ENCODE measurements at regions not wholly inside any gene's neighbourhood (a gene's known extent, or its start where the extent isn't known, plus 50 kb on each side); places are given as distances from the start of the nearest gene placed in this dataset.

DNA sequence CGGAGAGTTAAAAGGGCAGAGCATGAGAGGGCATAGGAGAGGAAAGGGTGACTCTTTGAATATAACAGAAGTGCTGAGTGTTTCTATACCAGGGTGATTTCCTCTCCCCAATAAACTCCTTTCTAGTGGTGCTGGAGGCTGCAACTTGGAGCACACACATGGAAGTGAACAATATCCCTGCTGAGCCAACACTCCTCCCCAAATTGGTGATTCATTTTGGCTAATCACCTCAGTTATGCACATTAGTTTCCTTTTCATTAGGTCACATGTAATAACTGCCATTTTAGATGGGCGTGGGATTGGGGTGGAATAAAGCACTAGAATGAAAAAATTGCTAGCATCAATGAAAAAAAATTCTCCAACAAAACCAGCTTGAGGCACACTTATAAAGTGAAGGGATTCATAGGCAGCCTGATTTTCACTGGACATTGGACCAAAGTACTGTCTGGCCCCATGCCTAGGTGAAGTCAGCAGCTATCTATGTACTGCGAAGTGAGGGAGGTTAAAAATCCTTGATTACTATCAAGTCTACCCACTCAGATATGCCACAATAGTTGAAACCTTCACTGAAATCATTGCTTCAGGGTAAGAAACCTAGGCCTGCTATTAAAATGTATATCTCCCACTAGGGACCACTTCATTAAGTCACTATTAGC lies 174.0 kb downstream of the GLUD2 start:
- H3K9me3 ChIP-seq (ENCODE audit: control insufficient read depth, insufficient read depth, low read depth, low read length), result no peaks in the 10 kb centered on the region
- BruUV-seq (replicated peaks), result no TSS peak
- H3K4me1 ChIP-seq (ENCODE audit: control insufficient read depth, insufficient read depth, low read length), result no peaks in the 10 kb centered on the region
- ATAC-seq (no peak), DNase-seq (ENCODE audit: low read depth, low spot score) (no peak)
- H3K27me3 ChIP-seq (ENCODE audit: control insufficient read depth, insufficient read depth, low read length), result no peaks in the 10 kb centered on the region
- in situ Hi-C loops (cut with HindIII; ENCODE audit: low pct_unique_long_range_greater_than_20kb, low sequenced_read_pairs) (no loop called here), intact Hi-C loops (cut with micrococcal nuclease; ENCODE audit: unreplicated experiment) (no loop called here)
- no peak overlapping the region for H3K4me3 ChIP-seq (ENCODE audit: low read depth in 2 of 2, low read length in 2 of 2)
- H3K27ac ChIP-seq (ENCODE audit: low read length), result no peak overlapping the region
- ChIA-PET POLR2A (no interaction called here), CTCF (no interaction called here)
- TF ChIP-seq, protein P1, sequence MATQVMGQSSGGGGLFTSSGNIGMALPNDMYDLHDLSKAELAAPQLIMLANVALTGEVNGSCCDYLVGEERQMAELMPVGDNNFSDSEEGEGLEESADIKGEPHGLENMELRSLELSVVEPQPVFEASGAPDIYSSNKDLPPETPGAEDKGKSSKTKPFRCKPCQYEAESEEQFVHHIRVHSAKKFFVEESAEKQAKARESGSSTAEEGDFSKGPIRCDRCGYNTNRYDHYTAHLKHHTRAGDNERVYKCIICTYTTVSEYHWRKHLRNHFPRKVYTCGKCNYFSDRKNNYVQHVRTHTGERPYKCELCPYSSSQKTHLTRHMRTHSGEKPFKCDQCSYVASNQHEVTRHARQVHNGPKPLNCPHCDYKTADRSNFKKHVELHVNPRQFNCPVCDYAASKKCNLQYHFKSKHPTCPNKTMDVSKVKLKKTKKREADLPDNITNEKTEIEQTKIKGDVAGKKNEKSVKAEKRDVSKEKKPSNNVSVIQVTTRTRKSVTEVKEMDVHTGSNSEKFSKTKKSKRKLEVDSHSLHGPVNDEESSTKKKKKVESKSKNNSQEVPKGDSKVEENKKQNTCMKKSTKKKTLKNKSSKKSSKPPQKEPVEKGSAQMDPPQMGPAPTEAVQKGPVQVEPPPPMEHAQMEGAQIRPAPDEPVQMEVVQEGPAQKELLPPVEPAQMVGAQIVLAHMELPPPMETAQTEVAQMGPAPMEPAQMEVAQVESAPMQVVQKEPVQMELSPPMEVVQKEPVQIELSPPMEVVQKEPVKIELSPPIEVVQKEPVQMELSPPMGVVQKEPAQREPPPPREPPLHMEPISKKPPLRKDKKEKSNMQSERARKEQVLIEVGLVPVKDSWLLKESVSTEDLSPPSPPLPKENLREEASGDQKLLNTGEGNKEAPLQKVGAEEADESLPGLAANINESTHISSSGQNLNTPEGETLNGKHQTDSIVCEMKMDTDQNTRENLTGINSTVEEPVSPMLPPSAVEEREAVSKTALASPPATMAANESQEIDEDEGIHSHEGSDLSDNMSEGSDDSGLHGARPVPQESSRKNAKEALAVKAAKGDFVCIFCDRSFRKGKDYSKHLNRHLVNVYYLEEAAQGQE (IDR thresholded peaks at IDR 0.05; ENCODE audit: insufficient read depth in 1 of 2, low read depth in 2 of 2, low read length in 1 of 2), result no peak
- TF ChIP-seq POLR2AphosphoS5 (IDR thresholded peaks at IDR 0.05; ENCODE audit: low read depth, low read length), result no peak
- no peak for TF ChIP-seq TCF7L2 (IDR thresholded peaks at IDR 0.05; ENCODE audit: low read depth, low read length)
- TF ChIP-seq SIN3A (IDR thresholded peaks at IDR 0.05; ENCODE audit: borderline replicate concordance, insufficient read depth, low read depth, low read length), result no peak
- TF ChIP-seq, protein P2, sequence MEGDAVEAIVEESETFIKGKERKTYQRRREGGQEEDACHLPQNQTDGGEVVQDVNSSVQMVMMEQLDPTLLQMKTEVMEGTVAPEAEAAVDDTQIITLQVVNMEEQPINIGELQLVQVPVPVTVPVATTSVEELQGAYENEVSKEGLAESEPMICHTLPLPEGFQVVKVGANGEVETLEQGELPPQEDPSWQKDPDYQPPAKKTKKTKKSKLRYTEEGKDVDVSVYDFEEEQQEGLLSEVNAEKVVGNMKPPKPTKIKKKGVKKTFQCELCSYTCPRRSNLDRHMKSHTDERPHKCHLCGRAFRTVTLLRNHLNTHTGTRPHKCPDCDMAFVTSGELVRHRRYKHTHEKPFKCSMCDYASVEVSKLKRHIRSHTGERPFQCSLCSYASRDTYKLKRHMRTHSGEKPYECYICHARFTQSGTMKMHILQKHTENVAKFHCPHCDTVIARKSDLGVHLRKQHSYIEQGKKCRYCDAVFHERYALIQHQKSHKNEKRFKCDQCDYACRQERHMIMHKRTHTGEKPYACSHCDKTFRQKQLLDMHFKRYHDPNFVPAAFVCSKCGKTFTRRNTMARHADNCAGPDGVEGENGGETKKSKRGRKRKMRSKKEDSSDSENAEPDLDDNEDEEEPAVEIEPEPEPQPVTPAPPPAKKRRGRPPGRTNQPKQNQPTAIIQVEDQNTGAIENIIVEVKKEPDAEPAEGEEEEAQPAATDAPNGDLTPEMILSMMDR (IDR thresholded peaks at IDR 0.05), result no peak
- no peaks in the 10 kb centered on the region for H3K36me3 ChIP-seq (ENCODE audit: control insufficient read depth, insufficient read depth, low read length)

DNA sequence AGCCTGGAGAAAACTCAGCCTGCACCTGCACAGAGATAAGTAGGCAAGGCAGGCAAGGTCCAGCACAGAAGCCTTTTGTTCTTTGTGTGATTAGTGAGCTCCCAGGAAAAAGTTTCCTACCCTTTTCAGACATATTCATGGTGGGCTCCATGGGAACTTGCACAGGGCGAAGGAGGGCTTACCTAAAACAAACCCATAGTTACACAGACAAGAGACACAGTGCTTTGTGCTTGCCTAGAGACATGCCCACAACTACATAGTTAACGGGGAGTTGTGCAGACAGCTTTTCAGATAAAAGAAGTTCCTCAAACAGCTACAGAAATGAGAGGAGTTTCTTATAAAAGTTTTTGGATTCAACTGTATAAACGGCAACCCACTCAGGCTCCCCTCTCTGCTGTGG lies 180.5 kb downstream of the GLUD2 start:
- in situ Hi-C loops (cut with HindIII; ENCODE audit: low pct_unique_long_range_greater_than_20kb, low sequenced_read_pairs), result no loop called here
- no TSS peak for BruUV-seq (replicated peaks)
- TF ChIP-seq POLR2AphosphoS5 (IDR thresholded peaks at IDR 0.05; ENCODE audit: low read depth, low read length), result no peak
- TF ChIP-seq, protein P2 (IDR thresholded peaks at IDR 0.05), result no peak
- TF ChIP-seq, protein P1 (IDR thresholded peaks at IDR 0.05; ENCODE audit: insufficient read depth in 1 of 2, low read depth in 2 of 2, low read length in 1 of 2), result no peak
- TF ChIP-seq TCF7L2 (IDR thresholded peaks at IDR 0.05; ENCODE audit: low read depth, low read length), result no peak
- TF ChIP-seq SIN3A (IDR thresholded peaks at IDR 0.05; ENCODE audit: borderline replicate concordance, insufficient read depth, low read depth, low read length), result no peak
- ATAC-seq (no peak), DNase-seq (ENCODE audit: low read depth, low spot score) (no peak)
- CTCF ChIA-PET, result interaction anchor here (0.7 kb wide), 1 partner anchor 1622 kb away, joined by 4 read pairs; no protein-coding TSS in a partner anchor
- Histone ChIP-seq H3K36me3 (ENCODE audit: control insufficient read depth, insufficient read depth, low read length) (no peaks in the 10 kb centered on the region), H3K4me3 (ENCODE audit: low read depth in 2 of 2, low read length in 2 of 2) (no peak overlapping the region), H3K4me1 (ENCODE audit: control insufficient read depth, insufficient read depth, low read length) (no peaks in the 10 kb centered on the region), H3K27ac (ENCODE audit: low read length) (no peak overlapping the region), H3K9me3 (ENCODE audit: control insufficient read depth, insufficient read depth, low read depth, low read length) (no peaks in the 10 kb centered on the region), H3K27me3 (ENCODE audit: control insufficient read depth, insufficient read depth, low read length) (no peaks in the 10 kb centered on the region)
- intact Hi-C loops (cut with micrococcal nuclease; ENCODE audit: unreplicated experiment), result no loop called here
- POLR2A ChIA-PET, result no interaction called here

Measured in Panc1 (cell line).